Epithelial cell of prostate (primary cell): ENCODE measurements at regions not wholly inside any gene's neighbourhood (a gene's known extent, or its start where the extent isn't known, plus 50 kb on each side); places are given as distances from the start of the nearest gene placed in this dataset.
A peak's percentile ranks its signal among the peaks of the same experiment; 100 is the strongest.

Experiments used
- DNase-seq: peaks from one replicate; pipeline ENCODE4 v3.0.0-alpha.2; 2011; ENCODE audit warnings: low read depth, low spot score
- H3K27ac ChIP-seq: fragments of 450-650 bp; 2 replicates; pipeline ENCODE4 v1.5.1; 2017; ENCODE audit warnings: mild to moderate bottlenecking

GRCh38 chr2:167900435-167901114, 346.8 kb downstream of the STK39 start:
- H3K27ac ChIP-seq: no peak overlapping the region

GRCh38 chr2:167898340-167898739, 349.1 kb downstream of the STK39 start:
- no peak for DNase-seq
- H3K27ac ChIP-seq: no peak overlapping the region

More at GRCh38 chr2:167900435-167901114, 346.8 kb downstream of the STK39 start:
- DNase-seq: no peak

- H3K27ac ChIP-seq: no peak overlapping the region
- no peak for DNase-seq
Observed at GRCh38 chr2:167891841-167892240, 355.6 kb downstream of the STK39 start.

- DNase-seq: no peak
- no peak overlapping the region for H3K27ac ChIP-seq
Observed at GRCh38 chr2:167890739-167891138, 356.7 kb downstream of the STK39 start.

- DNase-seq: no peak
- H3K27ac ChIP-seq: no peak overlapping the region
Observed at GRCh38 chr2:167880415-167880814, 367.0 kb downstream of the STK39 start.

GRCh38 chr2:167875529-167875928, 371.9 kb downstream of the STK39 start:
- no peak for DNase-seq
- no peak overlapping the region for H3K27ac ChIP-seq

GRCh38 chr2:167874812-167875211, 372.6 kb downstream of the STK39 start:
- no peak for DNase-seq
- H3K27ac ChIP-seq: no peak overlapping the region

GRCh38 chr2:167871286-167871685, 376.1 kb downstream of the STK39 start:
- no peak overlapping the region for H3K27ac ChIP-seq
- DNase-seq: no peak

- DNase-seq: no peak
- no peak overlapping the region for H3K27ac ChIP-seq
Observed at GRCh38 chr2:167869200-167869599, 378.2 kb downstream of the STK39 start.

- no peak for DNase-seq
- no peak overlapping the region for H3K27ac ChIP-seq
Observed at GRCh38 chr2:167863377-167863776, 384.0 kb downstream of the STK39 start.

- DNase-seq: peak; percentile 16
- H3K27ac ChIP-seq: no peak overlapping the region
Observed at GRCh38 chr2:167862782-167863181, 384.6 kb downstream of the STK39 start.

- no peak overlapping the region for H3K27ac ChIP-seq
- DNase-seq: no peak
Observed at GRCh38 chr2:167862296-167862695, 385.1 kb downstream of the STK39 start.

- no peak for DNase-seq
- no peak overlapping the region for H3K27ac ChIP-seq
Observed at GRCh38 chr2:167861574-167862193, 385.7 kb downstream of the STK39 start.

GRCh38 chr2:167860082-167860481, 387.3 kb downstream of the STK39 start:
- no peak overlapping the region for H3K27ac ChIP-seq
- no peak for DNase-seq

GRCh38 chr2:167859676-167860075, 387.7 kb downstream of the STK39 start:
- no peak overlapping the region for H3K27ac ChIP-seq
- DNase-seq: no peak

GRCh38 chr2:167858086-167858485, 389.3 kb downstream of the STK39 start:
- no peak overlapping the region for H3K27ac ChIP-seq
- DNase-seq: no peak

GRCh38 chr2:167857416-167857815, 390.0 kb downstream of the STK39 start:
- no peak overlapping the region for H3K27ac ChIP-seq
- no peak for DNase-seq

GRCh38 chr2:167856190-167856589, 391.2 kb downstream of the STK39 start:
- DNase-seq: no peak
- no peak overlapping the region for H3K27ac ChIP-seq

GRCh38 chr2:167855211-167855610, 392.2 kb downstream of the STK39 start:
- H3K27ac ChIP-seq: no peak overlapping the region
- DNase-seq: no peak

- no peak overlapping the region for H3K27ac ChIP-seq
- DNase-seq: no peak
Observed at GRCh38 chr2:167853717-167854116, 393.7 kb downstream of the STK39 start.

GRCh38 chr2:167851876-167852275, 395.5 kb downstream of the STK39 start:
- H3K27ac ChIP-seq: no peak overlapping the region
- no peak for DNase-seq

- DNase-seq: no peak
- H3K27ac ChIP-seq: no peak overlapping the region
Observed at GRCh38 chr2:167851323-167851860, 396.0 kb downstream of the STK39 start.
